ENCODE measurements at regions not wholly inside any gene's neighbourhood (a gene's known extent, or its start where the extent isn't known, plus 50 kb on each side); places are given as distances from the start of the nearest gene placed in this dataset.
A peak's percentile ranks its signal among the peaks of the same experiment; 100 is the strongest.

DNA sequence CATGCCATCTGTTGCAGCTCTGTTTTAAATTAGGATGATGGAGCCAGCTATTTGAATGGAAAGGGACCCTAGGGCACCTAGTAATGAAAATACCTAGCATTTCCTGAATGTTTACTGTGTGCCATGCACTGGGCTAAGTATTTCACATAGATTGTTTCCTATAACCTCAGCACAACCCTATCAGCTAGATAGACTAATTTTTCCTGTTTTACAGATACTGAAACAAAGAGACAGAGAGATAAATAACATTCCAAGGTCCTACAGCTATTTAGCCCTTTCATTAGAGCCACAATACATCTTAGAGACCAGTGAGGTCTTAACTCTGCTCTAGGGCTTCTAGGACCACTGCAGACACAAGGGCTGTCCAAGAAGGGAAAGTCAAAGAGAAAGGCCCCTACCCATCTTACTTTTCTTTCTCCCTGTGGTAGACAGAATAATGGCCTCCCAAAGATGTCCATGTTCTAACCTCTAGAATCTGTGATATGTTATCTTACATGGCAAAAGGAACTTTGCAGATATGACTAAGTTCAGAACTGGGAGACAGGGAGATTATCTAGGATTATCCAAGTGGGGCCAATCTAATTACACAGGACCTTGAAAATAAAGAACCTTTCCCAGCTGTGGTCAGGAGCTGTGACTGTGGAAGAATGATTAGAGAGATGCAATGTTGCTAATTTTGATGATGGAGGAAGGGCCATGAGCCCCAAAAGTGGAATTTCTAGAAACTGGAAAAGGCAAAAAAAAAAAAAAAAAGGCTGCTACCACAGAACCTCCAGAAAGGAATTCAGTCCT lies 157.0 kb downstream of the CCDC34 start:
- Histone ChIP-seq H3K4me2 (ENCODE audit: insufficient read depth, low read length) (no peak overlapping the region), H3K9me3 (replicated peaks; ENCODE audit: control insufficient read depth, insufficient read depth, low read depth, low read length) (no peaks in the 10 kb centered on the region), H3K9me1 (ENCODE audit: control insufficient read depth, insufficient read depth, low read length) (no peaks in the 10 kb centered on the region), H3K79me2 (ENCODE audit: control insufficient read depth, insufficient read depth, low read length) (no peaks in the 10 kb centered on the region), H4K20me1 (replicated peaks; ENCODE audit: control insufficient read depth, insufficient read depth, low read length) (no peaks in the 10 kb centered on the region), H3K4me1 (replicated peaks in 1 of 2; ENCODE audit: control insufficient read depth in 2 of 2, insufficient read depth in 2 of 2, low read length in 2 of 2) (peaks cover 18 to 53% of the 10 kb centered on the region in 2 experiments; a peak in 4 of 5 replicates), H3K9ac (ENCODE audit: insufficient read depth in 1 of 2, low read depth in 2 of 2, low read length in 2 of 2) (no peak overlapping the region), H3K36me3 (ENCODE audit: control insufficient read depth, insufficient read depth, low read length) (no peaks in the 10 kb centered on the region), H3K27me3 (ENCODE audit: control insufficient read depth in 2 of 2, insufficient read depth in 2 of 2, low read length in 2 of 2) (no peaks in the 10 kb centered on the region), H3K4me3 (no peak overlapping the region), H3K27ac (ENCODE audit: extremely low read depth, low read depth, low read length) (no peak overlapping the region), H2AFZ (ENCODE audit: low read depth, low read length) (no peak overlapping the region)
- ATAC-seq = no peak
- no TSS peak for BruUV-seq (replicated peaks)
- no peak for FAIRE-seq
- in situ Hi-C loops (cut with MboI) = no loop called here
- intact Hi-C loops (cut with micrococcal nuclease) = no loop called here
- DNase-seq (ENCODE audit: extremely low read depth in 1 of 4, low spot score in 3 of 4) = peak in 1 of 4 experiments; percentile 19
- CTCF ChIA-PET (ENCODE audit: low intra/inter-chr PET ratio) = no interaction called here
- POLR2A ChIA-PET = interaction anchor here (1.0 to 1.3 kb wide), 3 partner anchors 12 to 267 kb away, joined by 3 to 4 read pairs (median 4); partner anchors contain the start of gene LGR4
- TF ChIP-seq SIN3A (IDR thresholded peaks at IDR 0.05; ENCODE audit: borderline replicate concordance in 2 of 2, control insufficient read depth in 1 of 2, low read depth in 2 of 2, low read length in 2 of 2) (no peak), MTA3 (IDR thresholded peaks at IDR 0.05; ENCODE audit: borderline replicate concordance) (no peak), SAP30 (IDR thresholded peaks at IDR 0.05; ENCODE audit: borderline replicate concordance, insufficient read depth, low read depth, low read length, poor library complexity, severe bottlenecking) (no peak), PRMT5 (CRISPR knock-in tag; IDR thresholded peaks at IDR 0.05) (no peak), ZNF780A (CRISPR knock-in tag; IDR thresholded peaks at IDR 0.05) (no peak), ARID1B (IDR thresholded peaks at IDR 0.05) (peak; percentile 48), ZNF79 (CRISPR knock-in tag; IDR thresholded peaks at IDR 0.05; ENCODE audit: low read depth) (no peak), SMARCA5 (IDR thresholded peaks at IDR 0.05) (no peak), ARNT (IDR thresholded peaks at IDR 0.05) (no peak), CEBPB (tag; IDR thresholded peaks at IDR 0.05) (no peak), FOSL1 (tag; conservative IDR thresholded peaks at IDR 0.05) (peak; percentile 53; the same call in 1 of the 2 replicates), TEAD4 (IDR thresholded peaks at IDR 0.05; ENCODE audit: low read length) (peak; percentile 18; the same call in 1 of the 2 replicates), TEAD4 (CRISPR knock-in tag; IDR thresholded peaks at IDR 0.05; ENCODE audit: borderline replicate concordance) (no peak), CBFB (CRISPR knock-in tag; IDR thresholded peaks at IDR 0.05) (no peak), TCF3 (CRISPR knock-in tag; IDR thresholded peaks at IDR 0.05) (peak; percentile 67), CBFA2T3 (IDR thresholded peaks at IDR 0.05) (peak; percentile 76), CHD2 (IDR thresholded peaks at IDR 0.05; ENCODE audit: low read depth, low read length) (no peak), CBFA2T2 (conservative IDR thresholded peaks at IDR 0.05) (peak; percentile 62), ZNF644 (tag; IDR thresholded peaks at IDR 0.05; ENCODE audit: low read depth) (no peak), ZNF253 (CRISPR knock-in tag; conservative IDR thresholded peaks at IDR 0.05) (no peak), EP300 (IDR thresholded peaks at IDR 0.05; ENCODE audit: low read length) (peak; percentile 37; the same call in 1 of the 2 replicates), JUND (IDR thresholded peaks at IDR 0.05; ENCODE audit: borderline replicate concordance, low read depth, low read length) (no peak), JUND (tag; IDR thresholded peaks at IDR 0.05; ENCODE audit: borderline replicate concordance, low read depth, low read length) (no peak), TAL1 (IDR thresholded peaks at IDR 0.05) (peak; percentile 55)
- TF ChIP-seq, protein P1, sequence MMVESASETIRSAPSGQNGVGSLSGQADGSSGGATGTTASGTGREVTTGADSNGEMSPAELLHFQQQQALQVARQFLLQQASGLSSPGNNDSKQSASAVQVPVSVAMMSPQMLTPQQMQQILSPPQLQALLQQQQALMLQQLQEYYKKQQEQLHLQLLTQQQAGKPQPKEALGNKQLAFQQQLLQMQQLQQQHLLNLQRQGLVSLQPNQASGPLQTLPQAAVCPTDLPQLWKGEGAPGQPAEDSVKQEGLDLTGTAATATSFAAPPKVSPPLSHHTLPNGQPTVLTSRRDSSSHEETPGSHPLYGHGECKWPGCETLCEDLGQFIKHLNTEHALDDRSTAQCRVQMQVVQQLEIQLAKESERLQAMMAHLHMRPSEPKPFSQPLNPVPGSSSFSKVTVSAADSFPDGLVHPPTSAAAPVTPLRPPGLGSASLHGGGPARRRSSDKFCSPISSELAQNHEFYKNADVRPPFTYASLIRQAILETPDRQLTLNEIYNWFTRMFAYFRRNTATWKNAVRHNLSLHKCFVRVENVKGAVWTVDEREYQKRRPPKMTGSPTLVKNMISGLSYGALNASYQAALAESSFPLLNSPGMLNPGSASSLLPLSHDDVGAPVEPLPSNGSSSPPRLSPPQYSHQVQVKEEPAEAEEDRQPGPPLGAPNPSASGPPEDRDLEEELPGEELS (CRISPR knock-in tag; IDR thresholded peaks at IDR 0.05; ENCODE audit: borderline replicate concordance) = no peak

Measured in K562 (cell line).